A549 (cell line): ENCODE measurements at regions not wholly inside any gene's neighbourhood (a gene's known extent, or its start where the extent isn't known, plus 50 kb on each side); places are given as distances from the start of the nearest gene placed in this dataset.

Source experiments
- ATAC-seq, 2 experiments: fragments of 200-7000 bp in 1 of 2; fragments of >200 bp in 1 of 2; cut with Nextera tagmentation in 1 of 2; cut with Tn5 transposase in 1 of 2; 3 replicates each; pipeline versions ENCODE4 v1.8.0 to v1.9.1; 2018 to 2020; ENCODE audit warnings: mild to moderate bottlenecking in 1 of 2, moderate library complexity in 1 of 2
- CTCF ChIA-PET: fragments of 300-600 bp; sonication (Branson Sonifier 250); formaldehyde crosslinking; extraction: SDS; loops from one replicate; lab custom pipeline; 2021; ENCODE audit warnings: antibody characterized with exemption, inconsistent platforms; lab: Yijun Ruan, JAX
- POLR2A ChIA-PET: fragments of 350-600 bp; formaldehyde crosslinking; extraction: SDS; loops from one replicate; lab custom pipeline; 2021; ENCODE audit warnings: antibody characterized with exemption, inconsistent platforms; lab: Yijun Ruan, JAX
- DNase-seq, 2 experiments: peaks; one replicate each; pipeline versions ENCODE4 v3.0.0 to v3.0.0-alpha.2; 2011 to 2016; ENCODE audit warnings: low read depth in 1 of 2, low spot score in 1 of 2
- FAIRE-seq: peaks from 2 replicates; lab custom pipeline; 2011; peaks lifted over from hg19 to GRCh38; lab: Jason Lieb, UNC
- H3K27ac ChIP-seq, 2 experiments: fragments of >200 bp; sonication (Bioruptor Twin); formaldehyde crosslinking; 3 replicates each; pipeline ENCODE4 v1.5.1; 2016 to 2017
- H3K4me1 ChIP-seq: fragments of >200 bp; sonication (Bioruptor Twin); formaldehyde crosslinking; 3 replicates; pipeline ENCODE4 v1.6.1; 2016
- H3K4me2 ChIP-seq: fragments of >200 bp; sonication (Bioruptor Twin); formaldehyde crosslinking; 3 replicates; pipeline ENCODE4 v1.6.1; 2016
- H3K4me3 ChIP-seq: fragments of >200 bp; sonication (Bioruptor Twin); formaldehyde crosslinking; 3 replicates; pipeline ENCODE4 v1.5.1; 2016
- H3K9me3 ChIP-seq: fragments of >200 bp; sonication (Bioruptor Twin); formaldehyde crosslinking; 3 replicates; pipeline ENCODE4 v1.6.1; 2016
- CHD2 ChIP-seq: fragments of 150-350 bp; IDR thresholded peaks from 2 replicates; pipeline ENCODE4 v1.6.1; 2014; ENCODE audit warnings: low read length; ENCODE audit not compliant: partially characterized antibody
- EHMT2 ChIP-seq: fragments of 200-600 bp; sonication (generic); IDR thresholded peaks from 2 replicates; pipeline ENCODE4 v1.6.1; 2016; ENCODE audit warnings: antibody characterized with exemption, low read depth, mild to moderate bottlenecking, moderate library complexity
- ESRRA ChIP-seq: fragments of 150-350 bp; IDR thresholded peaks from 2 replicates; pipeline ENCODE4 v1.6.1; 2014; ENCODE audit warnings: mild to moderate bottlenecking, low read length, borderline replicate concordance
- FOSL2 ChIP-seq, 2 experiments: fragments of 450-650 bp in 1 of 2; fragments of >200 bp in 1 of 2; sonication (Bioruptor Twin) in 1 of 2; formaldehyde crosslinking; IDR thresholded peaks; 2 replicates each; pipeline versions ENCODE4 v1.5.0 to v1.6.1; 2016 to 2020; ENCODE audit warnings: mild to moderate bottlenecking in 1 of 2, moderate library complexity in 1 of 2
- GATA3 ChIP-seq: IDR thresholded peaks from 2 replicates; pipeline ENCODE4 v1.6.1; 2012; ENCODE audit warnings: borderline replicate concordance
- HOXA7 ChIP-seq: fragments of 250-450 bp; sonication (Bioruptor Pico); IDR thresholded peaks from 2 replicates; pipeline ENCODE4 v1.5.0; 2020; ENCODE audit warnings: mild to moderate bottlenecking, moderate library complexity
- JUN ChIP-seq, 2 experiments: fragments of >200 bp; sonication (Bioruptor Twin); formaldehyde crosslinking; IDR thresholded peaks; 2 replicates in 1 of 2; 3 replicates in 1 of 2; pipeline ENCODE4 v1.6.1; 2016 to 2017
- NFE2L2 ChIP-seq: fragments of 150-350 bp; conservative IDR thresholded peaks from 2 replicates; pipeline ENCODE4 v1.6.1; 2014; ENCODE audit warnings: low read length
- NPAS2 ChIP-seq: fragments of 250-450 bp; sonication (Bioruptor Pico); IDR thresholded peaks from 2 replicates; pipeline ENCODE4 v1.8.0; 2022; ENCODE audit warnings: mild to moderate bottlenecking, moderate library complexity, borderline replicate concordance
- NR3C1 ChIP-seq: fragments of >200 bp; sonication (Bioruptor Twin); formaldehyde crosslinking; IDR thresholded peaks from 3 replicates; pipeline ENCODE4 v1.6.1; 2017
- POLR2AphosphoS2 ChIP-seq: conservative IDR thresholded peaks from 2 replicates; pipeline ENCODE4 v1.6.1; 2012; ENCODE audit warnings: low read length, improper control_type of control experiment, inconsistent platforms
- RAD21 ChIP-seq, 2 experiments: fragments of >200 bp in 1 of 2; sonication (Bioruptor Twin) in 1 of 2; formaldehyde crosslinking in 1 of 2; IDR thresholded peaks in 1 of 2; conservative IDR thresholded peaks in 1 of 2; 2 replicates in 1 of 2; 3 replicates in 1 of 2; pipeline ENCODE4 v1.6.1; 2012 to 2018; ENCODE audit warnings: inconsistent platforms in 1 of 2
- RARB ChIP-seq: fragments of 250-450 bp; sonication (Bioruptor Pico); IDR thresholded peaks from 2 replicates; pipeline ENCODE4 v1.8.0; 2021; ENCODE audit warnings: mild to moderate bottlenecking, moderate library complexity
- RCOR1 ChIP-seq: fragments of 150-350 bp; IDR thresholded peaks from 2 replicates; pipeline ENCODE4 v1.6.1; 2014; ENCODE audit warnings: antibody characterized with exemption, low read length, low read depth
- RFX5 ChIP-seq: fragments of 450-650 bp; IDR thresholded peaks from 2 replicates; pipeline ENCODE4 v1.7.1; 2014; ENCODE audit warnings: antibody characterized with exemption, mild to moderate bottlenecking, moderate library complexity
- SMC3 ChIP-seq: fragments of >200 bp; sonication (Bioruptor Twin); formaldehyde crosslinking; IDR thresholded peaks from 3 replicates; pipeline ENCODE4 v1.6.1; 2018; ENCODE audit warnings: inconsistent platforms
- SREBF2 ChIP-seq: fragments of 450-650 bp; IDR thresholded peaks from 2 replicates; pipeline ENCODE4 v1.6.1; 2014; ENCODE audit warnings: mild to moderate bottlenecking, moderate library complexity
- ZFP36 ChIP-seq: fragments of 450-650 bp; IDR thresholded peaks from 2 replicates; pipeline ENCODE4 v1.6.1; 2014; ENCODE audit warnings: borderline replicate concordance; ENCODE audit not compliant: partially characterized antibody
- WGBS: methylation state at CpG from one replicate; pipeline ENCODE4 v1.1.6; 2017; ENCODE audit errors: missing lambda C conversion rate; 5-methylcytosine and 5-hydroxymethylcytosine counted together
- TF ChIP-seq, protein P1 (sequence below): fragments of >200 bp; sonication (Bioruptor Twin); formaldehyde crosslinking; IDR thresholded peaks from 2 replicates; pipeline ENCODE4 v1.6.1; 2016
- TF ChIP-seq, protein P2 (sequence below): fragments of >200 bp; sonication (Bioruptor Twin); formaldehyde crosslinking; IDR thresholded peaks from 3 replicates; pipeline ENCODE4 v1.5.1; 2016

DNA sequence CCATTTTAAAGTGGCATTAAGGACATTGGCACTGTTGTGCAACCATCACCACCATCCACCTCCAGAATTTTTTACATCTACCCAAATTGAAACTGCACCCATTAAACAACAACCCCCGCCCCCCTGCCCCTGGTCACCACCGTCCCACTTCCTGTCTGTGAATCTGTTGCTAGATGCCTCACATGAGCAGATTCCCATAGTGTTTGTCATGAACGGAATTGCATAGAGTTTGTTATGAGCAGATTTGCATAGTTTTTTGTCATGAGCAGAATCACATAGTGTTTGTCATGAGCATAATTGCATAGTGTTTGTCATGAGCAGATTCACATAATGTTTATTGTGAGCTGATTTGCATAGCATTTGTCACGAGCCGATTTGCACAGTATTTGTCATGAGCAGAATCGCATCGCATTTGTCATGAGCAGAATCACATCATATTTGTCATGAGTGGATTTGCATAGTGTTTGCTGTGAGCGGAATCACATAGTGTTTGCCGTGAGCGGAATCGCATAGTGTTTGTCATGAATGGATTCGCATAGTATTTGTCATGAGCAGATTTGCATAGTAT is 54.0 kb upstream of the GTF3A start:
- Histone ChIP-seq H3K4me2 (no peak overlapping the region), H3K27ac (no peak overlapping the region), H3K9me3 (no peaks in the 10 kb centered on the region), H3K4me3 (no peak overlapping the region), H3K4me1 (peaks cover 7% of the 10 kb centered on the region; the same call in 1 of the 3 replicates)
- WGBS, result 72% methylated on average over 11 of the region's 12 CpGs
- POLR2A ChIA-PET, result no interaction called here
- CTCF ChIA-PET, result no interaction called here
- FAIRE-seq, result no peak
- no peak for DNase-seq
- ATAC-seq, result no peak
- no peak for TF ChIP-seq GATA3
- no peak for TF ChIP-seq EHMT2
- TF ChIP-seq NPAS2, result no peak
- TF ChIP-seq CHD2, result no peak
- no peak for TF ChIP-seq SMC3
- no peak for TF ChIP-seq SREBF2
- TF ChIP-seq, protein P1, sequence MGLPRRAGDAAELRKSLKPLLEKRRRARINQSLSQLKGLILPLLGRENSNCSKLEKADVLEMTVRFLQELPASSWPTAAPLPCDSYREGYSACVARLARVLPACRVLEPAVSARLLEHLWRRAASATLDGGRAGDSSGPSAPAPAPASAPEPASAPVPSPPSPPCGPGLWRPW, result no peak
- no peak for TF ChIP-seq FOSL2 (IDR thresholded peaks at IDR 0.05)
- TF ChIP-seq FOSL2 (CRISPR knock-in tag; IDR thresholded peaks at IDR 0.05), result no peak
- no peak for TF ChIP-seq RARB (CRISPR knock-in tag)
- TF ChIP-seq, all 56 proteins: peak for 0

DNA sequence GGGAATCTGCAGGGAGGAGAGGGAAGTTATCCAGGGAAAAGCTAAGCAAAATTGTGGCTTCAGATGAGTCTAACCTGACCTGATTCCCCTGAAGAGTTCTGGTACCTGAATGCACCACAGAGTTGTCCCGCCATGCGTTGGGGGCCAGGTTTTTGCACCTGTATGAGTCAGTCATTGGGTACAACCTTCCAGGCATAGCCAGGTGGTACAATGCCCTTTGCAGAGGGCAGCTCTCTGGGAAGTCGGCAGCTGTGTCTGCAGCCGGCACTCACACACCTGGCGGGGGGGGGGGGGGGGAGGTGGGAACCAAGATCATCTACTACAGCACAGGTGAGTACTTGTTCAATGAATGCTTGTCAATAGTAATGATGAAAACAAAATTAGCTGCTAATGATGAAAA is 52.5 kb upstream of the GTF3A start:
- Histone ChIP-seq H3K27ac (no peak overlapping the region), H3K4me1 (peaks cover 7% of the 10 kb centered on the region; the same call in 1 of the 3 replicates), H3K9me3 (no peaks in the 10 kb centered on the region), H3K4me3 (no peak overlapping the region), H3K4me2 (no peak overlapping the region)
- no peak for DNase-seq
- no peak for FAIRE-seq
- POLR2A ChIA-PET, result no interaction called here
- ATAC-seq, result no peak
- CTCF ChIA-PET, result interaction anchor here (0.9 to 8.4 kb wide), 8 partner anchors 10 to 615 kb away, joined by 4 to 96 read pairs (median 8); partner anchors contain the start of gene GTF3A
- TF ChIP-seq RARB (CRISPR knock-in tag) (no peak), CHD2 (no peak), SREBF2 (no peak), SMC3 (no peak), RCOR1 (no peak)
- no CpG with 5 or more reads among the region's 5 CpGs for WGBS

DNA sequence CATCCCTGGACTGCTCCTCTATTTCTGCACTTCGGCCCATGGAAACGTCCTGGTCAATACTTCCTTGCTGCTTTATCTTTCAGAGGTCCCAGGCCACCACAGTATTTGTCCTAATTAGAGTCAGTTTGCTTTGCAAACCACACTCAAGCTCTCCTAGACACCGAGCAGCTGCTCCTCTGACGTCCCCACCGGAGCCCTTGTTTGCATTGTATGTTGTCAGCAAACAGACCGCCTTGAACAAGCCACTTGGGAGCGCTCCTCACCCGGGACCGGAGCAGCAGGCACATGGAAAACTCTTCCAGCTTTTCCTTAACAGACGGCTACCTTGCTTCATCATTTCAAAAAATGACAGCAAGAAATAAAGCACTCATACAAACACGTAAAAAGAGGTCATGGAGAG is 51.5 kb upstream of the GTF3A start:
- TF ChIP-seq NFE2L2, result no peak
- TF ChIP-seq RAD21 (conservative IDR thresholded peaks at IDR 0.05 in 1 of 2, IDR thresholded peaks at IDR 0.05 in 1 of 2), result no peak
- TF ChIP-seq NR3C1, result no peak
- TF ChIP-seq POLR2AphosphoS2, result no peak
- TF ChIP-seq RFX5, result no peak
- DNase-seq, result peak in 1 of 2 experiments; percentile 51
- no peaks in the 10 kb centered on the region for H3K9me3 ChIP-seq
- 0 out of 3 replicates have a peak, but pooled peaks cover 4% of the 10 kb centered on the region for H3K4me1 ChIP-seq
- H3K27ac ChIP-seq, result no peak overlapping the region
- ATAC-seq, result peak; percentile 55 to 76; a peak in 3 of 6 replicates
- H3K4me2 ChIP-seq, result peak overlapping the region; percentile 32; the same call in 2 of the 3 replicates
- WGBS, result 5% methylated on average over 11 of the region's 11 CpGs
- ChIA-PET CTCF (interaction anchor here (0.7 to 8.4 kb wide), 9 partner anchors 10 to 611 kb away, joined by 3 to 96 read pairs (median 8); partner anchors contain the start of gene GTF3A), POLR2A (no interaction called here)
- H3K4me3 ChIP-seq, result no peak overlapping the region
- no peak for FAIRE-seq

DNA sequence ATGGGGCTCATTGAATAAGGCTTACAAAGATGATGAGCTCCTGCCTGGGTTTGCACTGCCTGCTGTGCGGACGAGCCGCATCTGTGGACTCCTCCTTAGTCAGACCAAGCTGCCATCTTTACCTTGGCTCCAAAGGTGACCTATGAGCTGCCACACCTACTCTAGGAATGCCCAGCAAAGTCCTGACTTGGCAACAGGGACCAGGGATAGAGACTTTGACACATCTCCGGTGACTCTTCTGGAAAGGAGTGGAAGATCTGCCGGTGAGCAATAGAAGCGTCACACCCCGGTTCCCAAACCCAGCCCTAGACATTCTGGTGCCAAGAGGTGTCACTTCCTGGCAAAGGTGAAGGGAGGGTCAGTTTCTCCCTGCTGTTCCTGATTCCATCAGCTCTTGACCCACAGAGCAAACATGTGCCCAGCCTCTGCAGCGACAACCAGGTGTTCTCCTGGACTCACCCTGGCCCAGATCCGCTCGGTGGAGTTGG is 50.2 kb upstream of the GTF3A start:
- H3K9me3 ChIP-seq, result no peaks in the 10 kb centered on the region
- WGBS, result 71% methylated on average over 10 of the region's 10 CpGs
- CTCF ChIA-PET, result interaction anchor here (0.6 to 8.4 kb wide), 13 partner anchors 8 to 609 kb away, joined by 3 to 96 read pairs (median 7); partner anchors contain the start of gene GTF3A
- no peak overlapping the region for H3K4me3 ChIP-seq
- TF ChIP-seq HOXA7 (CRISPR knock-in tag) (no peak), ESRRA (no peak), RFX5 (no peak), JUN (IDR thresholded peaks at IDR 0.05) (no peak), POLR2AphosphoS2 (no peak), GATA3 (no peak), ZFP36 (no peak), NPAS2 (no peak)
- TF ChIP-seq, protein P2, sequence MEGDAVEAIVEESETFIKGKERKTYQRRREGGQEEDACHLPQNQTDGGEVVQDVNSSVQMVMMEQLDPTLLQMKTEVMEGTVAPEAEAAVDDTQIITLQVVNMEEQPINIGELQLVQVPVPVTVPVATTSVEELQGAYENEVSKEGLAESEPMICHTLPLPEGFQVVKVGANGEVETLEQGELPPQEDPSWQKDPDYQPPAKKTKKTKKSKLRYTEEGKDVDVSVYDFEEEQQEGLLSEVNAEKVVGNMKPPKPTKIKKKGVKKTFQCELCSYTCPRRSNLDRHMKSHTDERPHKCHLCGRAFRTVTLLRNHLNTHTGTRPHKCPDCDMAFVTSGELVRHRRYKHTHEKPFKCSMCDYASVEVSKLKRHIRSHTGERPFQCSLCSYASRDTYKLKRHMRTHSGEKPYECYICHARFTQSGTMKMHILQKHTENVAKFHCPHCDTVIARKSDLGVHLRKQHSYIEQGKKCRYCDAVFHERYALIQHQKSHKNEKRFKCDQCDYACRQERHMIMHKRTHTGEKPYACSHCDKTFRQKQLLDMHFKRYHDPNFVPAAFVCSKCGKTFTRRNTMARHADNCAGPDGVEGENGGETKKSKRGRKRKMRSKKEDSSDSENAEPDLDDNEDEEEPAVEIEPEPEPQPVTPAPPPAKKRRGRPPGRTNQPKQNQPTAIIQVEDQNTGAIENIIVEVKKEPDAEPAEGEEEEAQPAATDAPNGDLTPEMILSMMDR, result no peak
- peak in 1 of 2 experiments; percentile 39; a peak in 3 of 6 replicates for ATAC-seq
- H3K4me2 ChIP-seq, result peak overlapping the region; percentile 52; the same call in 1 of the 3 replicates
- no peak for DNase-seq
- H3K27ac ChIP-seq, result no peak overlapping the region
- POLR2A ChIA-PET, result no interaction called here
- no peak for FAIRE-seq
- H3K4me1 ChIP-seq, result 0 out of 3 replicates have a peak, but pooled peaks cover 4% of the 10 kb centered on the region
